A204.1 (cell line): ENCODE measurements at regions not wholly inside any gene's neighbourhood (a gene's known extent, or its start where the extent isn't known, plus 50 kb on each side); places are given as distances from the start of the nearest gene placed in this dataset.

Experiments
- FAIRE-seq: peaks from 2 replicates; lab custom pipeline; 2012; peaks lifted over from hg19 to GRCh38; lab: Jason Lieb, UNC

DNA sequence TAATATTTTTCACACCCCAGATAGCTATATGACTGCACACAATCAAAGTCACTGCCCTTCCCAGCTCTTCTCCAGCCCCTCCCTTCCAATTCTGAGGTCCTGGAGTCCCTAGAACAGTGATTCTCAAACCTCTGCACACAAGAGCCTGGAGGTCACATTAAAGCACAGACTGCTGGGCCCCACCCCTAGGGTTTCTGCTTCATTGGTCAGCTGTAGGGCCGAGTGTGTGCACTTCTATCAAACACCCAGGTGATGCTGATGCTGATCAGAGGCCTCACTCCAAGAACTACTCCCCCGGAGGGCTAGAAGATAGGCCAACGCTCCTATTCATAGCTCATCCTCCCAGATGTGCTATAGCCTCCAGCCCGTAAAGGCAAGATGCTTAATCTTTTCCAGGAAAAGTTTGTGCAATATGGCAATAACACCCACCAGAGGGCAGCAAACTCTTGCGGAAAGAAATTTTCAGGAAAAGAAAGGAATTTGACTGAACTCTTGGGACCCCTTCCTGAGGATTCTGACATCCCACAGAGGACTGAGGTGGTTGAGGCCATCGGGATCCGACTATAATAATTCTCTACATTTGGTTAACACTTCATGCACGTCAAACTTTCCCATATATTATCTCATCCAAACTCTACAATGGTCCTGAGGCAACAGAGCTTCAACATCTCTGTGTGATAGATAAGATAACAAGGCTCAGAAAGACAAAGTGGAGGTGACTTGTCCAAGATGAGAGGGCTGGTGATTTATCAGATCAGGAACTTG, 194.2 kb upstream of the PKDCC start:
- FAIRE-seq, result no peak

- FAIRE-seq, result no peak
These were observed 193.6 kb upstream of the PKDCC start for GRCh38 chr2:41854227-41854626.

DNA sequence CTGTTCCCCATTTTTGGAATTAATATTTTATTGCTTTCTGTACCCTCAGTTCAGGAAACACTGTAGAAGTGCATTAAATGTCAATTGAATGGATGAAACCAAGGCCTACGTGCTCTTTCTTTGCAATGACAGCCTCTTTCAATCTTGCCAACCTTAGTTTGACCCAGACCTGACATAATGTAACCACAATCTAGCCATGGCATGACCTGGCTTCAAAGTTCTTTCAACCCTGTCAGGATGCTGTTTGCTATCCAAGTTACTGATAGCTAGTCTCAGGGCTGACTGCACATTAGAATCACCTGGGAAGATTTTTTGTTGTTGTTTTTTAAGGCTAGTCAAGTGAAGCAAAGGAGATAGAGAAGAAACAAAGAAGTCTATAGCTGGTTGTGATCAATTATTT, 190.9 kb upstream of the PKDCC start:
- FAIRE-seq, result no peak

DNA sequence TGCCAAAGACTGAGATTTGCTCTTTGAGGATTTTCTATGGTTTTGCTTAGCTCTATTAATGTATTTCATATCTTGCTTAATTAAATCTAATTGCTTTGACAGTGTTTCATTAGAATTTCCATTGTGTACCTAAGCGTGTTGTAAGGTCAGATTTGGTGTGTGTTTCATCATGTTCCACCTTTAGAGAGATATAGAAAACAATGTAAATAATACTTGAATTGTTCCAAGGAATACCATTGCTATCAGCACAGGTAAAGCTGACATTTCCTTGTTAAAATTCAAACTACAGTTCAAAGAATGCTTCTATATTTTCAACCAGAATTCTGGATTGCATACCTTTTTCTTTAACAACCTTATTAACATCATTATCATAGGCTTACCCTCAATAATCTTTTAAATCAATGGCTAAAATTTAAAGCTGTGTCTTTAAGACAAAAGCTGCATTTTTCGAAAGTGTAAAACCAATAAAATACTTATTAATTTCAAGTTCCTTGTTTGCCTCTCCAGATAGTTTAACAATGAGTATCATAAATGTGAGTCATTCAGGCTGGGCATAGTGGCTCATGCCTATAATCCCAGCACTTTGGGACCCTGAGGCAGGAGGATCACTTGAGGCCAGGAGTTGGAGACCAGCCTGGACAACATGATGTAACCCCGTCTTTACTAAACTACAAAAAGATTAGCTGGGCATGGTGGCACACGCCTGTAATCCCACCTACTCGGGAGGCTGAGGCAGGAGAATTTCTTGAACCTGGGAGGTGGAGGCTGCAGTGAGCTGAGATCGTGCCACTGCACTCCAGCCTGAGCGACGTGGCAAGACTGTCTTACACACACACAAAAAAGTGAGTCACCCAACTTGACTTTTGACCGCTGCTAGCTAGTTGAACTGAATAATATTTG, 188.0 kb upstream of the PKDCC start:
- no peak for FAIRE-seq

DNA sequence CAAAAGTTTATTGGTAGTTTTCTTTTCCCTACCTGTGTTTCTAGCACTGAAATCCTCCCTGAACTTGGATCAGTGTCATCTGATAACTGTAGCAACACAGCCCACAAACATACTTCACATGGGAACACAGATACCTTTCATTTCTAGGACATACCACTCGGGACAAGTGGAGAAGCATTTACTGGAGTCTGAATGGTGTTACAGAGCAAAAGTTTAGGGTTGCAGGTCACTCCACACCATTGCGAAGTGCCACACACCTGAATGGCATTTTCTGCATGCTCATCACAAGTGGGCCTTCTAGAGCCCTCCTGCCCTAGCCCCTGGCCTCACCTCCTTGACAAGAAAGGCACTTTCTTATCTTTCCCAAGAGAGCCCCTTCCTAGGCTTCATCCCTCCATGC, 184.8 kb upstream of the PKDCC start:
- FAIRE-seq, result no peak

- no peak for FAIRE-seq
These were observed 182.6 kb upstream of the PKDCC start for GRCh38 chr2:41865263-41865662.

DNA sequence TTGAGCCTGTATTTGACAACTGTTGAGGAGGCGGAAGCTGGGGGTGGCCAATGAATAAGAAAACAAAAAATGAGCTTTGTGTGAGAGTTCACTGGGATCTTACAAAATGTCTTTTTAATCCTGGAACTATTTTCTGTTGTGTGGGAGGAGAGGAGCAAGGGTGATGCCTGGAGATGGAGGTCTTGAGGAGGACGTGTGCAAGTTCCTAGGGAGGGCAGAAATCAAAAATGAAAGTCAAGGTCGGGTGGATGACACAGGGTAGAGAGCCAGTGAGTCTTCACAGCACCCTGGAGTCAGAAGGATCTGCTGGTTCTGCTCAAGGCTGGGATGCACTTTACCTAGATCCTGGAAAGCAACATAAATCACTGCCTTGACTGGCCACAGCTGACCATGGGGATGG, 180.3 kb upstream of the PKDCC start:
- no peak for FAIRE-seq

GRCh38 chr2:41869542-41870264, 178.1 kb upstream of the PKDCC start:
- no peak for FAIRE-seq

DNA sequence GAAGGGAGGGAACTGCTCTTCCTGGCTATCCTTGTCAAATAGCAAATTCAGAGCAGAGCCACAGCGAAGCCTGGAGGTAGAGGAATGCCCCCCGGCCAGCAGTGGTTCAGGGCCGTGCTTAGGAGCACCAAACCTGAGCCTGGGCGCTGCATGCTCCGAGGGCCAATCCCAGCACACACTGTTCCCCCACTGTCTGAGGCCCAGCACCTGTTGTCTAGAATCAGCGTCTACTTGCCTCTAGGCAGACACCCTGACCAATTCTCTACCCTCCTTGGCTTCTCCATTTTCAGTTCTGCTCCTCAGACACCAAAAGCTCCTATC, 177.6 kb upstream of the PKDCC start:
- no peak for FAIRE-seq

- FAIRE-seq, result no peak
These were observed 176.7 kb upstream of the PKDCC start for GRCh38 chr2:41871080-41871479.

GRCh38 chr2:41872646-41873045, 175.2 kb upstream of the PKDCC start:
- FAIRE-seq, result no peak

GRCh38 chr2:41873102-41874031, 174.5 kb upstream of the PKDCC start:
- FAIRE-seq, result no peak

DNA sequence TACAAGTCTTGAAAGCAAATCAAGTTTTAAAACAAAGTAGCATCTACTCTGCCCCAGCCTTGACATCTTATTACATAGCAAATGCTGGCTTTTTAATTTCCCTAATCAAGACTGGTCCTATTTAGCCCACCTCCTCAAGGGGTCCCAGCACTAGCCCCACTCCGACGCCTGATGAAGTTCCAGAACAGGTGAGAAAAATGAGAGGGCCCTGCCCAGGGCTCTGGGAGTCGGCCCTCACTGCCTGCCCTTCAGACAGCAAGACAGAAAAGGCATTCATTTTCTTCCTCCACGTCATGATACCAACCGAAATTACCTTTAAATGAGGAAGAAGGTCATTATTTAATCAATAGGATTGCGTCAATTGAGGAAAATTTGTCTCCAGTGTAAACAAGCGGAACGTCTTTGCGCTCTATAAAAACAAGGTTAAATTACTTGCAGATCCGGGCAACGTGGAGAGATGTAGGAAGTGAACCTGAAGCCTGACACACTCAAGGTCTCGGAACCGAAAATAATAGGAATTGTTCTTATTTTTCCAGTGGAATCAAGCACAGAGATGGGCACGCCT, 170.6 kb upstream of the PKDCC start:
- FAIRE-seq, result no peak

DNA sequence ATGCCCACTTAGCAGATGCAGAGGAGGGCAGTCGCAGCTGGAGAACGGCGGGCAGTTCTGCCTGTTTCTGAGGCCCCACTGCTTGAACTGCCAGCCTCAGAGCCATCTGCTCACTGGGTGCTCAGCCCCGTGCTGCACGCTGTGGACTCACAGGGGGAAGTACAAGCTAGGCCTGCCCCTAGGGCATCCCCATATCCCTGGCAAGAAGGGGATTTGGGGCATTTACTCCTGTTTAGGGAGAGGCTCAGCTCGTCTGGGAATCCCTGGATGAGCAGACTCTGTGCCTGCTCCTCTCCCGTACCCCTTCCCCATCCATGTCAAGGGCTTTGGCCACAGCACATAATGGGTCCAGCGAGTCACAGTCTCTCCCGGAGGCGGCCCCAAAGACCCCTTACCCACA, 169.8 kb upstream of the PKDCC start:
- FAIRE-seq, result no peak

DNA sequence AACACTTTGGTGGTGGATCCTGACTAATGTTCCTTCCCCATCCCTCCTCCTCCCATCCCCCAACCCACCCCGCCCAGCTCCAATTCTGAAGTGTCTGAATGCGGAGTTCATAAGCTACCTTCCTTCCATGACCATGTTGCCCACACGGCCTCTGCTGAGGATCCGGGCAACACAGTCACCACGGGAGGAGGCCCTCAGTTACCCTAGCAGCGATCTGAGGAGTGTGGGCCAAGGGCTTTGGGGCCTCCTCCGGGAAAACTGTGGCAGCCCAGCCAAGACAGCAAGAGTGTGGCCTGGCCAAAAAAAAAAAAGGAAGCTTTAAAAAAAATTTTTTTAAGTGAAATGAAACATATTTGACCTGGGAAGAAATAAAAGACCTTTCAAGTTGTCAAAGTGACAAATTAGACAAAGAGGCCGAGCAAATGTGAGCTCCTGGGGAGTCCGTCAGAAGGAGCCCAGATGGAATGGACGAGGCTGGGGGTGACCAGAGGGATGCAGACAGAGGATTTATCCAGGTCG, 169.0 kb upstream of the PKDCC start:
- FAIRE-seq, result no peak

DNA sequence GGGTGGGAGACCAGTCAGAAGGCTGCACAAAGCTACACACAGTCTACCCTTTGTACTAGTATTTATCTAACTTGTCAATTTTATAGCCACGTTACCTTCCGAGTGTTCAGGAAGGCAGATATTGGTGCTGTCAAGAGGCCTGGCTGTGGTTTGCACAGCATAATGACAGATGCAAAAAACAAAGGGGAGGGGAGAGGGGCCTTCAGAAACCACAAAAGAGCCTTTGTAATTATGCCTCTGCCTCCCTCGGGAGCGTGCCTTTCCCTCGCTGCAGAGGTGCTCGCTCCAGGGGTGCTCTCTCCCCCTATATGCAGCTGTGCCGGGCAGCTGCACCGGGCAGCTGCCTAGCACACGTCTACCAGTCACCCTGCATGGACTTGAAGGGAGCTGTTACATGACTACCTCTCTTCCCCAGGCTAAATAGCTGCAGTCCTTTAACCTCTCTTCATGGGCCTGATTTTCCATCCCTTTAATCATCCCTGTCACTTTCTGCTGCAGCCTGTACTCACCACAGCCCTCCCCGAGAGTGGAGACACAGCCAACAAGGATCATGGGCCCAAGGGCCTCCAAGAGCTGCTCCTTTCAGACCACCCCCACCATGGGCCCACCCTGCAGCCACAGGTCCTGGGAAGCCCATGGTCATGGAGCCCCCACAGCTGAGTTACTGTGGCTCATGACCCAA, 168.4 kb upstream of the PKDCC start:
- FAIRE-seq, result no peak

GRCh38 chr2:41880561-41881243, 167.1 kb upstream of the PKDCC start:
- no peak for FAIRE-seq

GRCh38 chr2:41881249-41881648, 166.6 kb upstream of the PKDCC start:
- FAIRE-seq, result no peak

DNA sequence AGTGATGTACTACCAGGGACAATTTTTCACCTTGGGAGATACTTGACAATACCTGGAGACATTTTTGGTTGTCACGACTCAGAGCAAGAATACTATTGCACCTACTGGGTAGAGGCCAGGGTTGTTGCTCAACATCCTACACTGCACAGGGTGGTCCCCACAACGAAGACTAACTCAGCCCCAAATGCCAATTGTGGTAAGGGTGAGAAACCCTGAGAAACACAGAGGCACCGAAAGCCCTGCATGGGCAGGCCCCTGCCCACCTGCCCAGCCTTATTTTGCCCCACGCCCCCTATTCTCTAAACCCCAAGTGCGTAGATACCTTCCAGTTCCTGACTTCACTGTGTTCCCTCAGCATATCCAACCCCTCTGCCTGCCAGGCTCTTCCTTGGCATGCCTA, 163.1 kb upstream of the PKDCC start:
- FAIRE-seq, result no peak

GRCh38 chr2:41886145-41886664, 161.6 kb upstream of the PKDCC start:
- FAIRE-seq, result no peak
